ENCODE measurements at regions not wholly inside any gene's neighbourhood (a gene's known extent, or its start where the extent isn't known, plus 50 kb on each side); places are given as distances from the start of the nearest gene placed in this dataset.

GRCh38 chr20:48094196-48094749 lies 309.0 kb upstream of the SULF2 start:
- Histone ChIP-seq H3K9me3 (no peaks in the 10 kb centered on the region), H3K27ac (no peak overlapping the region), H3K4me1 (no peaks in the 10 kb centered on the region), H3K4me3 (no peak overlapping the region), H3K27me3 (peaks cover 0 to 25% (median 0%) of the 10 kb centered on the region in 9 donors), H3K36me3 (no peaks in the 10 kb centered on the region)
- intact Hi-C loops (cut with DNase I): no loop called here
- no peak for ATAC-seq
- no peak for DNase-seq
- 79 to 89% (median 82%) methylated on average over 5 of the region's 5 CpGs for WGBS, 4 donors
- TF ChIP-seq CTCF (IDR thresholded peaks at IDR 0.05) (no peak), POLR2A (IDR thresholded peaks at IDR 0.05) (no peak)

DNA sequence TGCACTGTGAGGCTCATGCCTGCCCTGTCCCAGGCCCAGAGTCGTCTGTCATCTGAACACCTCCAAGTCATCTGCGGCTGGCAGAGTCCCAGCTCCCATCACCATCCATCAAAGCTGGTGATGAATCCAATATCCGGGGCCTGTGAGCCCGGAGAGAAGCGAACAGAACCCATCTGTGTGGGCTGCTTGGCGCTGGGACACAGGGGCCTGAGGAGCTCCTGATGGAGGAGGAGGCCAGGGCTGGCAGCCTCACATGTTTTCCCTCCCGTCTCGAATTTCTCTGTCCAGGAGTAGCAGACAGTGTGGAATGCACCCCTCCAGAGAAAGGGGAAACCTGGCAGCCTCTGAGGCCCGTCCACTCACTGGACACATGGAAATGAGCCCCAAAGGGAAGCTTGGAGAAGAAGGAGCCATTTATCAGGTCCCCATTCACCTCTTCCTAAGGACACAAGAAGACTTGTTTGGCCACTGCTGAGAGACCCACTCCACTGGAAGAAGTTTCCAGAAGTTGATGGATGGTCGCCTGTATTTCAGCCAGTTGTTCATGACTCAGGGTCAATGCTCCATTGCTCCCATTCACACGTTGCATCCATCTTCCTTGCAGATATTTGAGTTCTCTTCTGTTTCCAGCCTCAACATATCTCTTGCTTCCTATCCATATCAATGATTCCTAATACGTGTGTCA lies 307.5 kb upstream of the SULF2 start:
- WGBS, 4 donors: 76 to 80% (median 77%) methylated on average over 8 to 12 of the region's 12 CpGs
- ATAC-seq: no peak
- Histone ChIP-seq H3K27me3 (peaks cover 0 to 32% (median 5%) of the 10 kb centered on the region in 9 donors), H3K27ac (no peak overlapping the region), H3K36me3 (no peaks in the 10 kb centered on the region), H3K9me3 (no peaks in the 10 kb centered on the region), H3K4me1 (no peaks in the 10 kb centered on the region), H3K4me3 (no peak overlapping the region)
- TF ChIP-seq POLR2A (IDR thresholded peaks at IDR 0.05) (no peak), CTCF (IDR thresholded peaks at IDR 0.05) (no peak)
- no peak for DNase-seq
- intact Hi-C loops (cut with DNase I): no loop called here

DNA sequence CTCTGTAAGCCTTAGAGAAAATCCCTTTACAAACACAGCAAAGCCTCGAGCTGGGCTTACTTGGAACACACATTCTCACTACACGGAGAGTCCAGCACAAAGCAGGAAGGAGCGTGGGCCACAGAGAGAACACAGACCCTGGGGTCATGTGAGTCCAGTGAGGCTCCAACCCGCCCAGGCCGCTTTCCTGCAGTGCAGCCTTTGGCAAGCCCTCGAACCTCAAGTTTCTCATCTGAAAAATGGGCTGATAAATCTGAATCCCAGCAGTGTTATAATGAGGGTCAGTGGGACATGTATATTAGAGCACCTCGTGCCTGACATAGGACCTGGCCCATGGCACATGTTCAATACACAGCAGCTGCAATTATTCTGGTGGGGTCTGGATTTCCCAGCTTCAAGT lies 305.5 kb upstream of the SULF2 start:
- ATAC-seq (no peak), DNase-seq (no peak)
- Histone ChIP-seq H3K4me3 (no peak overlapping the region), H3K27ac (no peak overlapping the region), H3K4me1 (no peaks in the 10 kb centered on the region), H3K9me3 (no peaks in the 10 kb centered on the region), H3K36me3 (no peaks in the 10 kb centered on the region), H3K27me3 (peaks cover 0 to 32% (median 5%) of the 10 kb centered on the region in 9 donors)
- TF ChIP-seq CTCF (IDR thresholded peaks at IDR 0.05): no peak
- no peak for TF ChIP-seq POLR2A (IDR thresholded peaks at IDR 0.05)
- intact Hi-C loops (cut with DNase I): no loop called here
- 81 to 85% (median 83%) methylated on average over 7 of the region's 7 CpGs for WGBS, 4 donors

DNA sequence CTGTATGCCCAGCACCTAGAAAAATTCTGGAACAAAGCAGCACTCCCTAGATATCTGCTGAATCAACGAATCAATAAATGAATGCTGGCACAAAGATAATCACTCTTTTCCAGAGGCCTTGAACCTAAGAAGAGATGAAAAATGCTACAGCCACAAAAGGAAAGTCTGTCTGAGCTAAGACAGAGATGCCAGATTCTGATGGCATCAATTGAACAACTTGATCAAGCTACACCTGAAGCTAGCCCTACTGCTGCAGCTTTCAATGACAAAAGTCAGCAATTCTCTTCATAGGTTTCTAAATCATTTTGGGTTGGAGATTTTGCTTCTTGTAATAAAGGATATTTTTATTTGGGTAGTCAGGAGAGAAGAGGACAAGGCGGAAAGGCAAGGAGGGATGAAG lies 305.0 kb upstream of the SULF2 start:
- no peak overlapping the region for H3K27ac ChIP-seq
- no peaks in the 10 kb centered on the region for H3K4me1 ChIP-seq
- ATAC-seq (no peak), DNase-seq (no peak)
- TF ChIP-seq CTCF (IDR thresholded peaks at IDR 0.05) (no peak), POLR2A (IDR thresholded peaks at IDR 0.05) (no peak)
- H3K9me3 ChIP-seq: no peaks in the 10 kb centered on the region
- intact Hi-C loops (cut with DNase I): no loop called here
- 95 to 97% (median 96%) methylated on average over 2 of the region's 2 CpGs for WGBS, 4 donors
- H3K4me3 ChIP-seq: no peak overlapping the region
- H3K36me3 ChIP-seq: no peaks in the 10 kb centered on the region
- H3K27me3 ChIP-seq: peaks cover 0 to 32% (median 5%) of the 10 kb centered on the region in 9 donors
